ENCODE measurements at regions not wholly inside any gene's neighbourhood (a gene's known extent, or its start where the extent isn't known, plus 50 kb on each side); places are given as distances from the start of the nearest gene placed in this dataset.
A peak's percentile ranks its signal among the peaks of the same experiment; 100 is the strongest.

DNA sequence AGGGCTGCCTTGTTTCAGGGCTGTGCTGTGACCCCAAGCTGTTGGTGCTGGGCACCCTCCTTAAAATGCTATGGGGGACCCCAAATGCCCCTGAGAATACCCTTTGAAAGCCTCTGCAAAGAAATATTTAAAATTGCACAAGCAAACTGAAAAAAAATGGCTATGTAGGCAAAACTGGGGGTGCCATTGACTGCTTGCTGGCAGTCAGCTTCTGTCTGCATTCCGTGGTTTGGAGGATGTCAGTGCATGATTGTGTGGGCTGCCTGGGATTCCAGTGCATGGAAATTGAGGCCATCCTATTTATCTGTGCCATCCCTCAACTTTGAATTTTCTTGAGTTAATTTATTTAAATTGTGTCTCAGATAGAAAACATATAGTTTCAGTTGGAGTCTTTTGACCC lies 113.7 kb upstream of the RTL1 start:
- TF ChIP-seq EZH2 (IDR thresholded peaks at IDR 0.05; ENCODE audit: insufficient read depth, poor library complexity, severe bottlenecking) = no peak
- TF ChIP-seq EZH2phosphoT487 (IDR thresholded peaks at IDR 0.05; ENCODE audit: insufficient read depth, low read depth) = no peak
- in situ Hi-C loops (cut with MboI) = no loop called here
- peaks cover 1% of the 10 kb centered on the region for H3K36me3 ChIP-seq (ENCODE audit: low read depth)
- H3F3A ChIP-seq (ENCODE audit: insufficient read depth) = peaks cover 6% of the 10 kb centered on the region; the same call in 1 of the 2 replicates
- no peak overlapping the region for H3K4me3 ChIP-seq
- H3K27me3 ChIP-seq (replicated peaks; ENCODE audit: insufficient read depth) = no peaks in the 10 kb centered on the region
- DNase-seq = peak; percentile 74
- H3K4me1 ChIP-seq (ENCODE audit: insufficient read depth) = peaks cover 16% of the 10 kb centered on the region
- no peaks in the 10 kb centered on the region for H3K9me3 ChIP-seq (ENCODE audit: low read depth)
- H3K27ac ChIP-seq = no peak overlapping the region
- no peak overlapping the region for H3K9ac ChIP-seq
- H4K20me1 ChIP-seq (ENCODE audit: insufficient read depth) = no peaks in the 10 kb centered on the region; the same call in 1 of the 2 replicates
- 33 to 50% methylated on average over 1 of the region's 1 CpG for WGBS, 2 experiments (ENCODE audit: low coverage in 1 of 2, low lambda C conversion rate in 2 of 2, missing lambda C conversion rate in 2 of 2)
- H3K9me2 ChIP-seq (ENCODE audit: insufficient read depth) = no peaks in the 10 kb centered on the region
- H3K4me2 ChIP-seq (ENCODE audit: unreplicated experiment) = no peak overlapping the region
- H3K79me2 ChIP-seq (ENCODE audit: insufficient read depth) = peaks cover 23% of the 10 kb centered on the region
- no peak overlapping the region for H2AFZ ChIP-seq

DNA sequence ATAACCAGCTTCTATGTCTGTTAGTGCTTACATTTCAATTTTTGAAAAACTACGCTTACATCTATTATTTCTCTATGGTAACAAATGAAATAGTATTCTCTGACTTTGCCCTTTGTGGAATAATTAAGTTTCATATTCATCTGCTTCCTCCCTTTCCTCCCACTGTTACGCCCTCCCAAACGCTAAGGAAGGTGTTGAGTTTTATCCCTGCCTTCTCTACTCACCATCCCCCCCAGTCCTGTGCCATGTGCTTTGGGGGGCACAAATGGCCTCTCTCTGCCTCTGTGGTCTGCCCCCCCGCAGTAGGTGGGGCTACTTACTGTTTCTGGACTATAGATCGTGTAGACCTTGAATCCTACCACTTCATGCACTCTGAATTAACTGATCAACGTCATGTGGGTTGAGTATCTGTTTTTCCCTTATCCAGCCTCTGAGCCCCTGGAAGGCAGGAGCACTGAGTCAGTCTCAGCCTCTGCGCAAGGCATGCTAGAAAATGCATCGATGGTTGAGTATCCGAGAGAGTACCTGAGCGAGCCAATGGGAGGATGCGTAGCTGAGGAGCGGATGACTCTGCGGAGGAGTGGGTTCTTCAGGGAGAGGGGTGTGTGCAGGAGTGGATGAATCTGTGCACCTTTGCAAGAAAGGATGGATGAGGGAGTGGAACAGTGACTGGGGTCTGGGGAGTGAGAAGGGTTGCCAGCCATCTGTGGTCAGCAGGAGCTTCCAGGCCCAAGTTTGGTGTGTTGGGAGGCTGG lies 114.5 kb upstream of the RTL1 start:
- H3F3A ChIP-seq (ENCODE audit: insufficient read depth) = peaks cover 6% of the 10 kb centered on the region; the same call in 1 of the 2 replicates
- H3K9me2 ChIP-seq (ENCODE audit: insufficient read depth) = no peaks in the 10 kb centered on the region
- 89 to 92% methylated on average over 13 of the region's 13 CpGs for WGBS, 2 experiments (ENCODE audit: low coverage in 1 of 2, low lambda C conversion rate in 2 of 2, missing lambda C conversion rate in 2 of 2)
- H3K4me3 ChIP-seq = no peak overlapping the region
- DNase-seq = no peak
- H3K27ac ChIP-seq = no peak overlapping the region
- TF ChIP-seq EZH2phosphoT487 (IDR thresholded peaks at IDR 0.05; ENCODE audit: insufficient read depth, low read depth) (no peak), EZH2 (IDR thresholded peaks at IDR 0.05; ENCODE audit: insufficient read depth, poor library complexity, severe bottlenecking) (no peak)
- H3K4me1 ChIP-seq (ENCODE audit: insufficient read depth) = peaks cover 16% of the 10 kb centered on the region
- no peaks in the 10 kb centered on the region; the same call in 1 of the 2 replicates for H4K20me1 ChIP-seq (ENCODE audit: insufficient read depth)
- no peak overlapping the region for H2AFZ ChIP-seq
- H3K9ac ChIP-seq = no peak overlapping the region
- no peaks in the 10 kb centered on the region; the same call in 1 of the 2 replicates for H3K36me3 ChIP-seq (ENCODE audit: low read depth)
- no peaks in the 10 kb centered on the region for H3K9me3 ChIP-seq (ENCODE audit: low read depth)
- peaks cover 23% of the 10 kb centered on the region for H3K79me2 ChIP-seq (ENCODE audit: insufficient read depth)
- in situ Hi-C loops (cut with MboI) = no loop called here
- no peaks in the 10 kb centered on the region for H3K27me3 ChIP-seq (replicated peaks; ENCODE audit: insufficient read depth)
- no peak overlapping the region for H3K4me2 ChIP-seq (ENCODE audit: unreplicated experiment)

DNA sequence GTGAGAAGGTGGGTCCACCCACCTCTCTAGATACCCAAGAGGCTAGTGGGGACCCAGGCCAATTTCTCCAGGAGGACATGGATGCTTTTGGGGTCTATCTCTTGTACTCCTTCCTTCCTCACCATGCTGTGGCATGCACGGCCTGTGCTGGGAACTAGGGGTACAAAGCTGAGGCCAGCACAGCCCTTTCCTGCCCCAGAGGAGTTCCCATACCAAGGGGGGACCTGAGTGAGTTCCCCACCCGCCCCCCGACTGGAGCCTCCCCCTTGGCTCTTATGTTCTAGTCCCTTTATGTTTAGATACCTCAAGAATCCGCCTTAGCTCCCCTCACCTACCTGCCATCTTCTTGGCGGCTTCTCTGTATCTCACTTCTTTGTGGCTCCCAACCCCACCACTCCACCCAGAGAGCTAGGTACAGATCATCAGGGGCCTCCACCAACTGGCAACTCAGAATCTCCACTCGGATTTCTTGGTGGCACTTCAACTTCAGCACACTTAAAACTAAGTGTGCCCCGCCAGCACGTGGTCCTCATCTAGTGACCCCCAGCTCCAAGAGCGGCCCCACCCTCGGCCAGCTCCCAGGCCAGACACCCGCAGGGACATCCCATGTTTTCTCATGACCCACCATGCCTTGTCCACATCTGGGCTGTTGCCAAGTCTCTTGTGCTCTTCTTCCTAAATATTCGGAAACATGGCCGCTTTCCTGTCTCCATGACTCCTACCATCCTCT lies 115.2 kb upstream of the RTL1 start:
- no peak for DNase-seq
- Histone ChIP-seq H3F3A (ENCODE audit: insufficient read depth) (peaks cover 6% of the 10 kb centered on the region; the same call in 1 of the 2 replicates), H3K27ac (no peak overlapping the region), H3K36me3 (ENCODE audit: low read depth) (no peaks in the 10 kb centered on the region; the same call in 1 of the 2 replicates), H3K4me1 (ENCODE audit: insufficient read depth) (peaks cover 16% of the 10 kb centered on the region), H2AFZ (no peak overlapping the region), H3K9ac (no peak overlapping the region), H4K20me1 (ENCODE audit: insufficient read depth) (no peaks in the 10 kb centered on the region; the same call in 1 of the 2 replicates), H3K9me2 (ENCODE audit: insufficient read depth) (no peaks in the 10 kb centered on the region), H3K27me3 (replicated peaks; ENCODE audit: insufficient read depth) (no peaks in the 10 kb centered on the region), H3K4me3 (no peak overlapping the region), H3K79me2 (ENCODE audit: insufficient read depth) (peaks cover 23% of the 10 kb centered on the region), H3K9me3 (ENCODE audit: low read depth) (no peaks in the 10 kb centered on the region), H3K4me2 (ENCODE audit: unreplicated experiment) (no peak overlapping the region)
- no peak for TF ChIP-seq EZH2 (IDR thresholded peaks at IDR 0.05; ENCODE audit: insufficient read depth, poor library complexity, severe bottlenecking)
- TF ChIP-seq EZH2phosphoT487 (IDR thresholded peaks at IDR 0.05; ENCODE audit: insufficient read depth, low read depth) = no peak
- in situ Hi-C loops (cut with MboI) = no loop called here
- WGBS, 2 experiments (ENCODE audit: low coverage in 1 of 2, low lambda C conversion rate in 2 of 2, missing lambda C conversion rate in 2 of 2) = 89 to 91% methylated on average over 13 of the region's 13 CpGs

DNA sequence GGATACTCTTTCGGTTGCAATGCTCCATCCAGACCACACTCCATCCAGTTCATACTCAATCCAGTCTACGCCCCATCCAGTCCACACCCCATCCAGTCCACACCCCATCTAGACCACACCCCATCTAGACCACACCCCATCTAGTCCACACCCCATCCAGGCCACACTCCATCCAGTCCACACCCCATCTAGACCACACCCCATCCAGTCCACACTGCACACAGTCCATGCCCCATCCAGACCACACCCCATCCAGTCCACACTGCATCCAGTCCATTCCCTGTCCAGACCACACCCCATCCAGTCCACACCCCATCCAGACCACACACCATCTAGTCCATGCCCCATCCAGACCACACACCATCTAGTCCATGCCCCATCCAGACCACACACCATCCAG lies 116.0 kb upstream of the RTL1 start:
- TF ChIP-seq EZH2phosphoT487 (IDR thresholded peaks at IDR 0.05; ENCODE audit: insufficient read depth, low read depth) (no peak), EZH2 (IDR thresholded peaks at IDR 0.05; ENCODE audit: insufficient read depth, poor library complexity, severe bottlenecking) (no peak)
- Histone ChIP-seq H3K9ac (no peak overlapping the region), H3K36me3 (ENCODE audit: low read depth) (no peaks in the 10 kb centered on the region; the same call in 1 of the 2 replicates), H3K4me2 (ENCODE audit: unreplicated experiment) (no peak overlapping the region), H3K9me3 (ENCODE audit: low read depth) (no peaks in the 10 kb centered on the region), H3K27ac (no peak overlapping the region), H3K4me3 (no peak overlapping the region), H3F3A (ENCODE audit: insufficient read depth) (peaks cover 6% of the 10 kb centered on the region; the same call in 1 of the 2 replicates), H3K9me2 (ENCODE audit: insufficient read depth) (no peaks in the 10 kb centered on the region), H4K20me1 (ENCODE audit: insufficient read depth) (no peaks in the 10 kb centered on the region; the same call in 1 of the 2 replicates), H3K27me3 (replicated peaks; ENCODE audit: insufficient read depth) (no peaks in the 10 kb centered on the region), H3K4me1 (ENCODE audit: insufficient read depth) (peaks cover 16% of the 10 kb centered on the region), H2AFZ (no peak overlapping the region), H3K79me2 (ENCODE audit: insufficient read depth) (peaks cover 28% of the 10 kb centered on the region)
- no peak for DNase-seq
- in situ Hi-C loops (cut with MboI) = no loop called here
- 59 to 73% methylated on average over 2 of the region's 2 CpGs for WGBS, 2 experiments (ENCODE audit: low coverage in 1 of 2, low lambda C conversion rate in 2 of 2, missing lambda C conversion rate in 2 of 2)
